ENCODE measurements at regions not wholly inside any gene's neighbourhood (a gene's known extent, or its start where the extent isn't known, plus 50 kb on each side); places are given as distances from the start of the nearest gene placed in this dataset.
"Not testable (repeated sequence)": the region's sequence is repeated elsewhere in the genome, so short reads cannot be mapped to it uniquely, and the experiment has no call there.

GRCh38 chr3:106073806-106074205 is 205.0 kb upstream of the CBLB start:
- not testable (repeated sequence) for TF ChIP-seq CTCF (IDR thresholded peaks at IDR 0.05; ENCODE audit: low read depth, low read length, missing input control); GABPA (IDR thresholded peaks at IDR 0.05 in 1 of 2, conservative IDR thresholded peaks at IDR 0.05 in 1 of 2); TAF1 (conservative IDR thresholded peaks at IDR 0.05); YY1 (IDR thresholded peaks at IDR 0.05); JUND (IDR thresholded peaks at IDR 0.05); REST (IDR thresholded peaks at IDR 0.05)

Measured in liver (tissue), 3 donors.